ENCODE measurements at regions not wholly inside any gene's neighbourhood (a gene's known extent, or its start where the extent isn't known, plus 50 kb on each side); places are given as distances from the start of the nearest gene placed in this dataset.

- no peak for TF ChIP-seq CTCF (IDR thresholded peaks at IDR 0.05; ENCODE audit: control extremely low read depth in 1 of 3, insufficient read depth in 1 of 3, low read depth in 1 of 3, low read length in 3 of 3)
- TF ChIP-seq POLR2A (IDR thresholded peaks at IDR 0.05; ENCODE audit: control extremely low read depth in 1 of 2, low read depth in 2 of 2, low read length in 2 of 2), result no peak
- no peak for TF ChIP-seq EGR1 (IDR thresholded peaks at IDR 0.05; ENCODE audit: borderline replicate concordance, low read depth, low read length)
- TF ChIP-seq HDAC6 (IDR thresholded peaks at IDR 0.05; ENCODE audit: low read depth, low read length), result no peak
- no peak for TF ChIP-seq SP2 (IDR thresholded peaks at IDR 0.05; ENCODE audit: low read length)
- no peak for TF ChIP-seq GTF2F1 (IDR thresholded peaks at IDR 0.05; ENCODE audit: borderline replicate concordance, low read depth, low read length)
- TF ChIP-seq CTBP2 (IDR thresholded peaks at IDR 0.05; ENCODE audit: borderline replicate concordance, insufficient read depth, insufficient read length, low read length), result no peak
- TF ChIP-seq ZNF274 (IDR thresholded peaks at IDR 0.05; ENCODE audit: borderline replicate concordance, extremely low read depth, low read length), result no peak
- TF ChIP-seq POU5F1 (IDR thresholded peaks at IDR 0.05; ENCODE audit: low read depth, low read length), result no peak
Measured at GRCh38 chr9:93828331-93829097, 126.6 kb downstream of the BARX1 start (continued).
